GM19324 (cell line): ENCODE measurements at regions not wholly inside any gene's neighbourhood (a gene's known extent, or its start where the extent isn't known, plus 50 kb on each side); places are given as distances from the start of the nearest gene placed in this dataset.

ENCODE experiments used
- ATAC-seq: cut with Tn5 transposase; IDR thresholded peaks from one replicate; pipeline ENCODE4 v1.9.1; 2021; ENCODE audit warnings: mild to moderate bottlenecking, moderate library complexity; ENCODE audit not compliant: unreplicated experiment, low FRiP score

GRCh38 chr12:3973973-3974644, 100.9 kb upstream of the PARP11 start:
- no peak for ATAC-seq

- ATAC-seq, result no peak
Observed at GRCh38 chr12:3973269-3973884, 100.2 kb upstream of the PARP11 start.

DNA sequence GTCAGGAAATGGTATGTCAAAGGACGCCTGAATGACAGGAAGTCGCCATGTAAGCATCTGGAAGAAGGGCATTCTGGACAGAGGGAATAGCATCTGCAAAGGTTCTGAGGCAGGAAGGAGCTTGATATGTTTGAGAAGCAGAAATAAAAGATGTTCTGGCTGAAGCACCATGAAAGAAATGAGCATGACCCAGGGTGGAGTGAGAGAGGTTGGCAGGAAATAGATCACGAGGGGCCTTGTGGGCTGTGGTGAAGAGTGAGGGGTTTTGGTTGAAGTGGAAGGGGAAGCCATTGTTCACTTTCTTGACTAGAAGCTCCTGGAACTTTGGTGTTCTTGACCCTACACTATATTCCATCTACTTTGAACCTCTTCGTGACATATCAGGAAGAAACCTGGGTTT, 99.4 kb upstream of the PARP11 start:
- ATAC-seq, result no peak

DNA sequence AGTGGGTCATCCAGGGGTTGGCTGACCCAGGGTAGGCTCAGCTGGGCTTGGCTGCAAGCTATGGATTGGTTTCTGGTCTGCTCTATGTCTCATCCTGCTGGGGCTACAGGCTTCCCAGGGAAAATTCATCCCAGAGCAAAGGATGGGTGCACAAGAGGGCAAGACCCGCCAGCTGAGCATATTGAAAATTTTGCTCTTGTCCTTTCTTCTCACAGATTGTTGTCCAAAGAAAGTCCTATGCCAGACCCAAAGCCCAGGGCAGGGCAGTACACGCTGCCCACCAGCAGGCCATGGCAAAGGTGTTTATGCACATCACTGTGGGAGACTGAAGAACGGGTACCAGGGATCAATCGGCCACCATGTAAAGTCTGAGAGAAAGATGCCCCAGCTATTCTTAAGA, 95.3 kb upstream of the PARP11 start:
- no peak for ATAC-seq

- no peak for ATAC-seq
Observed at GRCh38 chr12:3967556-3968160, 94.5 kb upstream of the PARP11 start.

DNA sequence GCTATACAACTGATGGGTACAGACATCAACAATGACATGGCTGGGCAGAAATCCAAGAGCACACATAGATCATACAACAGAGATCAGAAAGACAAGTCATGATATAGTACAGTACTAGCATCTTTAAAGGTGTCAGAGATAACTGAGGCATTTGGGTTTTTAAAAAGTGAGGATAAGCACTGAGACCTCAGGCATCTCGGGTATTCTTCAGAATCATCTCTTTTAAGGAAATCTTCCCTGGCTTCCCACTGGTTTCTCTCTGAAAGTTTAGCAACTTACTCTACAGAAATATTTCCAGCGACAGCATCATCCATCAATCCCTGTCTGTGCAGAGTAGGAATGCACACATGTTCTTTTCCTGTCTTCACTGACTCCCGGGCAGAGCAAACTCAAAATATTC, 93.2 kb upstream of the PARP11 start:
- ATAC-seq, result no peak

GRCh38 chr12:3965046-3965445, 91.8 kb upstream of the PARP11 start:
- ATAC-seq, result no peak

- ATAC-seq, result no peak
Observed at GRCh38 chr12:3964439-3964838, 91.2 kb upstream of the PARP11 start.

DNA sequence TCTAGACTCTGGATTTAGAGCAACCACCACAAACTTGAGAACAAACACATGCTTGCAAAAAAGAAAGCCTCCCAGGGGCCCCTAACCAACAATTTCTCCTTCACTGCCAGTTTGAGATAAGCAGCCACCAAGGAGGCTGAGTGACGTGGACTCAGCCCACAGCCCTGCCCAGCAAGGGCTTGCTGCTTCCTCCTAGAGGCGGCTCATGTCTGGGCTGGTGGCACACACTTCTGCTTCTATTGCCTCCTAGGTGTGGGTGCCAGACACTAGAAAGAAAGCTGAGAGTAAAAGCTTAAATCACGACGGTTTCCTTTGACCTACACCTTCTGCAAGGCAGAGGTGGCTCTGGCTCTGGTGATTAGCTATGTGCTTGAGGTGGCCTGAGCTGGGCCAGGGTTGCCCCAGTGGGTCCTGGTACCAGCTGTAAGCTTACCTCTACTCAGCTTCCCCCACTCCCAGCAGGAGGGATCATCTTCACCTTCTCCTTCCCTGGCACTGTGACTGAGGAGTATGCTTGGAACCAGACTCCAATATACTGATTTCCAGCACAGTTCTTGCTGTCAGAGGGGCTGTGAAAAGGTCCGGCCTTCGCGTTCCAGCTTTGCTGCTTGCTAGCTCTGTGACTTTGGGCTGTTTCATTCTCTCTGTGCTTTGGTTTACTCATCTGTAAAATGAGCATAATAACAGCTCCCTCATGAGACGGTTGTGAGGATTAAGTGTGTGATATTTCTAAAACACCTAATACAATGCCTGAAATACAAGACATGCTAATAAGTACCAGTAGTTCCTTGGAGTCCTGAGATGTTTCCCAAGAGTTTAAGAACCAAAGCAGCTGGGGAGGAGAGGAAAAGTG, 89.7 kb upstream of the PARP11 start:
- no peak for ATAC-seq

DNA sequence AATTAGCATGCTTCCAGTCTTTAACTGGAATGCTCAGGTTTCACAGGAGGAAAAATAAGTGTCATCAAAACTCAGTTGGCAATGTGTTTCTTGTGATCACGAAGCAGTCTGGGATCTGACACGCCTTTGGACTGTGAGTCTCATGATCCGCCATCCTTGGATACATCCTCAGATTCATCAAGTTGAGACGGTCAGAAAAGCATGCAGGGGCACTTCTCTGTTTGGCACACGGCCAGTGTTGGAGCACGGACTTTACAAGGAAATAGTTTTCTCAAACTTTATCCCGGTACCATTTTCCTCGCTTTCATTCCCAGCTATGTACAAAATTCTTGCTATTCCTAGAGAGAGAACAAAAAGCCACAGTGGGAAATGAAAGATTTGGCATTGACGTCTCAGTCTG, 88.4 kb upstream of the PARP11 start:
- ATAC-seq, result no peak

GRCh38 chr12:3959799-3960560, 86.8 kb upstream of the PARP11 start:
- ATAC-seq, result no peak

GRCh38 chr12:3958534-3958933, 85.3 kb upstream of the PARP11 start:
- no peak for ATAC-seq

DNA sequence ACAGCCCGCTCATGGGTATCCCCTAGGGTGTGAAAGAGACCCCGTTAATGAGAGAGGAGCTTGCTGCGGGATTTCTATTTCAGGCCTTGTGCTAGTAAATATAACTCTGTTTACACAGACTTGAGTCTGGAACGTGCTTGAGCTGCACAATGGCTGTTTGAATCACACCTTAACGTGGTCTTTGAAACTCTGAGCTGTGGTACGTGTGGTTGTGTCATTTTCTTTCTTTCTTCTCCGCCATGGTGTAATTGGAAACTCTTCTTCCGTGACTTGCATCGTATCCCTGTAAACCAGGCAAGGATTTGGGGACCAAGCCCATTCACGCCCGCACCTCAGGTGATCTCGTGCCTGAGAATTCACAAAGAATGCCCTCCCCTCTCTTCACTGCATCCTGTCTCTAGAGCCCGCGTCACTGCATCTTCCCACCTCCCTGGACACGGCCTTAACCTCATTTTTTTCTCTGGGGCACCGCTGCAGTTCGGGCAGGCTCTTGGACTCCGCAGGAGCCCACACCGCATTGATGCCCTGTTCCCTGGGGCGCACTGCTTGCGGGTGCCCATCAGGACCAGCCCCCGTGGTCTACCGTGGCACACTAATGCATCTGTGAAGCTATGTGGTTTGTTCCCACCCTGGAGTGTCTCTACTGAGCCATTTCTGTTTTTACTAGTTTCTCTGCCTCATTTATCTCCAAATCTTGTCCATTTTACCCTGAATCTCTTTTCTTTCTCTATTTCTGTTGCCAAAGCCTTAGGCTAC, 78.4 kb upstream of the PARP11 start:
- ATAC-seq, result no peak

DNA sequence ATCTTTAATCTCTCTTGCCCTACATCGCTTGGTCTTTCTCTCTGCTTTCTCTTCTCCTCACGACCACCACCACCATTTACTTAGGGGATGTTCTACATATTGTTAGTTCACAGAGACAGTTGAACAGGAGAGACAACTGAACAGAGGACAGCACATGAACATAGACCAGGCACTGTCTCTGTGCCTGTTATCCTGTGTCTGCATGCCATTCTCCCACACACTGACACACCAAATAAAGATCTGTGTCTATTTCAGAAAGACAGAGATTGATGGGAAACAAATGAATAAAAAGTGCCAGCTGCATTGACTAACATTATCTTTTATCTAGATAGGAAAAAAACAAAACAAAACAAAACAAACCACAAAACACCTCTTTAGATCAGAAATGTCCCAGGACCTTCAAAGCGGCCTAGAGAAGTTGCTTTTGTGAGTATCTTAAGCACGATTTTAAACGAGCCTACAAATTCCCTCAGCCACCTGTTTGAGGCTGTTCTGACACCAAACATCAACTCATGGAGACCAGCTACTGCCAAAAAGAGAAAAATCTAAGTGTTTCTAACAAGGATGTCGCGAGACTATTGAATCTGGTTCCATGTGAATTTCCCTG, 77.6 kb upstream of the PARP11 start:
- ATAC-seq, result no peak

DNA sequence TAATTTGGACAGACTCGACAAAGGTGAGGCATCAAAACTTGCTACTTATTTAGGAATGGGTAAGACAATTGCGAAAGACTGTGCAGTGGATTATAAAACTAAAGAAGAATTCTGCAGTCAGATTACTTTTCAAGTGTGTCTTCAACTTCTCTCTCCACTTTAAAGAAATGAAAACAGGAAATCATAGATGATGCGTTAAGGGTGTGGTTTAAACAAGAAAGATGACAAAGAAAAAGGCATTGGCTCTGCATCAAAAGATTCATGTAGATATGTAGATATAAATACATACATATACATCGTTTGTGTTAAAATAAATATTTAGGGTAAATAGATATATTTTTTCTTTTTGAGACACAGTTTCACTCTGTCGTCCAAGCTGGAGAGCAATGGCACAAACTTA, 74.6 kb upstream of the PARP11 start:
- no peak for ATAC-seq

DNA sequence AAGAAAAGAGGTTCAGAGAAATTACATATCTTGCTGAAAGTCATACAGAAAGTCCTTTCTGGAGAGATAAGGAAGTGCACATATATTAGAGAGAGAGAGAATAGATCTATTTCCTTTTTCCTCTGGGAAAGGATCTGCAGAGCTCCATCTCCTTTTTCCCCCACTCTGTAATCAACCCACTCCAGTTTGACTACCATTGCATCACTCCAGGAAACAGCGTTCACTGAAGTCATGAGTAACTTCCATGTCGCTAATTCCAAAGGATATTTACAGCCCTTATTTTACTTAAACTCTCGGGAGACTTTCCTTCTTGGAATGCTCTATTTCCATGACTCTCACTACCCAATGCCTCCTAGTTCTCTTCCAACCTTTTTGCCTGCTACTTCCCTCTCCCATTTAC, 72.5 kb upstream of the PARP11 start:
- no peak for ATAC-seq

- ATAC-seq, result no peak
Observed at GRCh38 chr12:3944620-3945019, 71.4 kb upstream of the PARP11 start.

DNA sequence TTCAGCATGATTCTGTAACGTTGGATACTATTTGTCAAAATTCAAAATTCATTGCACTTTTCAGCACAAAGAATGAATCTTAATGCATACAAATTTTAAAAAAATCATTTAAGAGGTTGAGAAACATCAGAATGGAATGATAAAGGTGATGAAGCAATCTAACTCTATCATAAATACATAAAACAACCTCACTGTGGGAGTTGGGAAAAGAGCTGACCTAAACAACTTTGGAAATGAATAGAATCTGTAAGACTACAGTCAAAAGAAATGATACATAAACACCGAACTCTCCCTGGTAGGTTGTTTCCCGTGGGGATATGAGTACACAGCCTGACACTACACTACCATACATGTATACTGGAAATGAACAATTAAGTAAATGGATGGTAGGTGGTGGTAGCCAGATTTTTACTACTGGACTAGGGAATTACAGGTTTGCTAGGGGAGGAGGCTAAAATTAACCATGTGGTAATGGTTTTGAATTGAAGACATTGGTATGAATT, 64.9 kb upstream of the PARP11 start:
- no peak for ATAC-seq

- ATAC-seq, result no peak
Observed at GRCh38 chr12:3935078-3935477, 61.9 kb upstream of the PARP11 start.
